PFSK-1 (cell line): ENCODE measurements at regions not wholly inside any gene's neighbourhood (a gene's known extent, or its start where the extent isn't known, plus 50 kb on each side); places are given as distances from the start of the nearest gene placed in this dataset.

Experiments used
- FOXP2 ChIP-seq: optimal IDR thresholded peaks from 2 replicates; pipeline ENCODE3; 2011; ENCODE audit warnings: borderline replicate concordance, control low read depth, inconsistent platforms; ENCODE audit not compliant: insufficient read depth; ENCODE audit errors: extremely low read length, extremely low read depth
- POLR2AphosphoS5 ChIP-seq: IDR thresholded peaks from 2 replicates; pipeline ENCODE4 v1.6.1; 2012; ENCODE audit warnings: low read depth, mild to moderate bottlenecking, control low read depth, low read length, moderate library complexity
- SIN3A ChIP-seq: IDR thresholded peaks from 2 replicates; pipeline ENCODE4 v1.6.1; 2012; ENCODE audit warnings: mild to moderate bottlenecking, low read length, moderate library complexity, borderline replicate concordance; ENCODE audit not compliant: insufficient read depth
- TAF1 ChIP-seq: IDR thresholded peaks from 2 replicates; pipeline ENCODE4 v1.6.1; 2012; ENCODE audit warnings: low read length, control low read depth, borderline replicate concordance; ENCODE audit not compliant: insufficient read depth
- TF ChIP-seq, protein P1 (sequence below), 2 experiments: IDR thresholded peaks; 2 replicates each; pipeline versions ENCODE4 v1.6.1 to v1.8.0; 2011 to 2012; ENCODE audit warnings: low read depth in 2 of 2, low read length in 2 of 2, control low read depth in 1 of 2, inconsistent platforms in 1 of 2, mild to moderate bottlenecking in 1 of 2, moderate library complexity in 1 of 2; ENCODE audit not compliant: insufficient read depth in 1 of 2

DNA sequence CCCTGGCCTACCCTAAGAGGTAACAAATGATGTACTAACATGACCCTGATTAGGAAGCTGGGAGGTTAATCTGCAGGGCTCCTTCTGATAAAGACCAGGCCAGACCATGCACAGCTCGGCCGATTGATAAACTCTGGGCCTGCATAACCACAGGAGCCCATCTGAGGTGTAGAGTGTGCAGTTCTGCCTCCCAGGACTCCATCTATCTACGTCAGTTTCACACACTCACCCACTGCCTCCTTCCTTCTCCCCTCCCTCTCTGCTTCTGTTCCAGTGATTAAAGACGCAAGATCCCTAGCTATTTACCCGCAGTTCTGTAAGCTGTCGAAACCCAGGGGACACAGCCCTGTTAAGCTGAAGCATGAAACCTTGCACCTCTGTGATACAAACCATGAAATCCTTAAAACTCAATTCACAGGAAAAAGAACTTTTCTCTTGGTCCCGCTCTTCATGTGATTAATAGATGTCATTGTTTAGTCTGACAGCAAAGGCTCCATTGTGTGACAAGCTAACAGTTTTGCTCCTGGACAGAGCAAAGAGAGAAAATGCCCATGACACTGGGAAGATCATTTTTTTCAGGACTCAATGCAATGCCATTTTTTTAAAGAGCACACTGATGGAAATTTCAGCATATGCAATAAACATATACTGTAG is 470.6 kb downstream of the MAFB start:
- TF ChIP-seq, protein P1, sequence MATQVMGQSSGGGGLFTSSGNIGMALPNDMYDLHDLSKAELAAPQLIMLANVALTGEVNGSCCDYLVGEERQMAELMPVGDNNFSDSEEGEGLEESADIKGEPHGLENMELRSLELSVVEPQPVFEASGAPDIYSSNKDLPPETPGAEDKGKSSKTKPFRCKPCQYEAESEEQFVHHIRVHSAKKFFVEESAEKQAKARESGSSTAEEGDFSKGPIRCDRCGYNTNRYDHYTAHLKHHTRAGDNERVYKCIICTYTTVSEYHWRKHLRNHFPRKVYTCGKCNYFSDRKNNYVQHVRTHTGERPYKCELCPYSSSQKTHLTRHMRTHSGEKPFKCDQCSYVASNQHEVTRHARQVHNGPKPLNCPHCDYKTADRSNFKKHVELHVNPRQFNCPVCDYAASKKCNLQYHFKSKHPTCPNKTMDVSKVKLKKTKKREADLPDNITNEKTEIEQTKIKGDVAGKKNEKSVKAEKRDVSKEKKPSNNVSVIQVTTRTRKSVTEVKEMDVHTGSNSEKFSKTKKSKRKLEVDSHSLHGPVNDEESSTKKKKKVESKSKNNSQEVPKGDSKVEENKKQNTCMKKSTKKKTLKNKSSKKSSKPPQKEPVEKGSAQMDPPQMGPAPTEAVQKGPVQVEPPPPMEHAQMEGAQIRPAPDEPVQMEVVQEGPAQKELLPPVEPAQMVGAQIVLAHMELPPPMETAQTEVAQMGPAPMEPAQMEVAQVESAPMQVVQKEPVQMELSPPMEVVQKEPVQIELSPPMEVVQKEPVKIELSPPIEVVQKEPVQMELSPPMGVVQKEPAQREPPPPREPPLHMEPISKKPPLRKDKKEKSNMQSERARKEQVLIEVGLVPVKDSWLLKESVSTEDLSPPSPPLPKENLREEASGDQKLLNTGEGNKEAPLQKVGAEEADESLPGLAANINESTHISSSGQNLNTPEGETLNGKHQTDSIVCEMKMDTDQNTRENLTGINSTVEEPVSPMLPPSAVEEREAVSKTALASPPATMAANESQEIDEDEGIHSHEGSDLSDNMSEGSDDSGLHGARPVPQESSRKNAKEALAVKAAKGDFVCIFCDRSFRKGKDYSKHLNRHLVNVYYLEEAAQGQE (IDR thresholded peaks at IDR 0.05; ENCODE audit: insufficient read depth in 1 of 2, low read depth in 2 of 2, low read length in 2 of 2), result no peak
- TF ChIP-seq FOXP2 (no peak), POLR2AphosphoS5 (no peak), TAF1 (no peak), SIN3A (no peak)

DNA sequence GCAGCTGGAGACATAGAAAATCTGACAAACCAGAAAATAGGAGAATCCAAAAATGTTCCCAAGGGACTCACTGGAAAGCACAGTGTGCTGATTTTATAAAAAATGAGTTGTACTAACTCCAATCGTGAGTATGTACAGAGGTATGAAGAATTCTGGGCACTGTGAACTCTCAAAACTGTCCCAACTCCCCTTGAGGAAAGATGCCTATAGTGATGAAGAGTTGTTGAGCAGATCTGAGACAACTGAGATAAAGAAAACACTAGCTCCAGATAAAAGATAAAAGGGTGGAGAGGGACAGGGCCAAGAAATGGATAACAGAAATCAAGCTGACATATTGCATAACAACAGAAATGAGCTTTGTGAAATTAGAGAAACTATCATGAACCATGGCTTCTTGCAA is 481.4 kb downstream of the MAFB start:
- TF ChIP-seq POLR2AphosphoS5 (no peak), SIN3A (no peak), FOXP2 (no peak), TAF1 (no peak)
- TF ChIP-seq, protein P1 (IDR thresholded peaks at IDR 0.05; ENCODE audit: insufficient read depth in 1 of 2, low read depth in 2 of 2, low read length in 2 of 2), result no peak

DNA sequence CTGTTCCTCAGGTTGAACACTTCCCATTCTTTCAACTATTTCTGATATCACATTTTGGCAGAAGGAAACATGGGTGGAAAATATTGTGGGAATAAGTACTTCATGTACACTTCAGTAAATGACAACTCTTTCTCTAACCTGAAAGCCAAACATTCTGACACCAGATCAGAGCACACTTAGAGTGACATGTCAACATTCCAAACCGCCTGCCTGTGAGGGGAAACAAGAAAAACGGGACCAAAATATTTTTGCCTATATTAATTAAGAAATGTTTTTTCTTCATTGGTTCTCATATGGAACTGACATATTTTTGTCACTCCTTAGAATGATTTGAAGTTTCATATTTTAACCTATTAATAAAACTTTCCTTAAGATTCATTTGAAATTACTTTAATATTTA is 483.1 kb downstream of the MAFB start:
- TF ChIP-seq, protein P1 (IDR thresholded peaks at IDR 0.05; ENCODE audit: insufficient read depth in 1 of 2, low read depth in 2 of 2, low read length in 2 of 2), result no peak
- TF ChIP-seq FOXP2 (no peak), POLR2AphosphoS5 (no peak), TAF1 (no peak), SIN3A (no peak)

DNA sequence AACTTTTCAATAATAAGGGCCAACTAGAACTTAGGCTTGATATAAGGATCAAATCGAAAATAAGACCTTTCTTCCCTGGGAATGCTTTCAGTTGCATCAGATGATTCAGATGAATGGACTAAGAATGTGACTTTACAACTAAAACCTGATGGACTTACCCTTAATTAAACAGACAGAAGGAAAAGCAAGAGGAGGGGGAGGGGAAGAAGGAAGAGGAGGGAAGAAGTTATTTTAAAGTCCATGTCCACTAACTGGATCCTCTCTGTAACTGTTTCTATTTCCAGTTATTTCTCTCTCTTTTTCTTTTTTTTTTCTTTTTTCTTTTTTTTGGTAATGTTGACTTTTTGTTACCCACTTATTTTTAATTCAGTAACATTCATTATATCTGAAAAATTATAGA is 486.0 kb downstream of the MAFB start:
- TF ChIP-seq FOXP2, result no peak
- no peak for TF ChIP-seq POLR2AphosphoS5
- TF ChIP-seq SIN3A, result no peak
- no peak for TF ChIP-seq TAF1
- TF ChIP-seq, protein P1 (IDR thresholded peaks at IDR 0.05; ENCODE audit: insufficient read depth in 1 of 2, low read depth in 2 of 2, low read length in 2 of 2), result no peak
